ENCODE measurements at regions not wholly inside any gene's neighbourhood (a gene's known extent, or its start where the extent isn't known, plus 50 kb on each side); places are given as distances from the start of the nearest gene placed in this dataset.

GRCh38 chr15:85943791-85944190, 135.9 kb upstream of the AGBL1 start:
- no peak for DNase-seq

- no peak for DNase-seq
These were observed 132.7 kb upstream of the AGBL1 start for GRCh38 chr15:85947021-85947420.

- DNase-seq, result no peak
These were observed 131.7 kb upstream of the AGBL1 start for GRCh38 chr15:85947936-85948335.

- DNase-seq, result no peak
These were observed 129.6 kb upstream of the AGBL1 start for GRCh38 chr15:85950101-85950500.

- DNase-seq, result no peak
These were observed 125.1 kb upstream of the AGBL1 start for GRCh38 chr15:85954586-85954985.

- no peak for DNase-seq
These were observed 123.9 kb upstream of the AGBL1 start for GRCh38 chr15:85955501-85956391.

- no peak for DNase-seq
These were observed 123.0 kb upstream of the AGBL1 start for GRCh38 chr15:85956532-85957275.

- DNase-seq, result no peak
These were observed 120.1 kb upstream of the AGBL1 start for GRCh38 chr15:85959611-85960010.

GRCh38 chr15:85960381-85960780, 119.3 kb upstream of the AGBL1 start:
- no peak for DNase-seq

- no peak for DNase-seq
These were observed 117.8 kb upstream of the AGBL1 start for GRCh38 chr15:85961821-85962220.

GRCh38 chr15:85963262-85963760, 116.4 kb upstream of the AGBL1 start:
- no peak for DNase-seq

GRCh38 chr15:85964471-85964870, 115.2 kb upstream of the AGBL1 start:
- DNase-seq, result no peak

- no peak for DNase-seq
These were observed 112.1 kb upstream of the AGBL1 start for GRCh38 chr15:85967553-85967952.

GRCh38 chr15:85972805-85973540, 106.7 kb upstream of the AGBL1 start:
- no peak for DNase-seq

- no peak for DNase-seq
These were observed 105.9 kb upstream of the AGBL1 start for GRCh38 chr15:85973584-85974347.

- DNase-seq, result no peak
These were observed 105.3 kb upstream of the AGBL1 start for GRCh38 chr15:85974348-85974705.

GRCh38 chr15:85974742-85975141, 104.9 kb upstream of the AGBL1 start:
- no peak for DNase-seq

GRCh38 chr15:85976102-85976501, 103.6 kb upstream of the AGBL1 start:
- no peak for DNase-seq

- no peak for DNase-seq
These were observed 102.7 kb upstream of the AGBL1 start for GRCh38 chr15:85976986-85977385.

GRCh38 chr15:85977586-85977985, 102.1 kb upstream of the AGBL1 start:
- DNase-seq, result no peak

GRCh38 chr15:85979929-85980328, 99.7 kb upstream of the AGBL1 start:
- DNase-seq, result no peak

- DNase-seq, result no peak
These were observed 98.7 kb upstream of the AGBL1 start for GRCh38 chr15:85980946-85981345.

GRCh38 chr15:85984241-85984640, 95.4 kb upstream of the AGBL1 start:
- DNase-seq, result no peak

Measured in hematopoietic multipotent progenitor cell treated with erythropoietin and hydrocortisone succinate and interleukin-3 and kit ligand, for 8 days (in vitro differentiated cells).